ENCODE measurements at regions not wholly inside any gene's neighbourhood (a gene's known extent, or its start where the extent isn't known, plus 50 kb on each side); places are given as distances from the start of the nearest gene placed in this dataset.
"Not testable (repeated sequence)": the region's sequence is repeated elsewhere in the genome, so short reads cannot be mapped to it uniquely, and the experiment has no call there.

GRCh38 chr22:25461301-25461700 lies 103.2 kb upstream of the GRK3 start:
- in situ Hi-C loops (cut with MboI; ENCODE audit: low pct_unique_long_range_greater_than_20kb, low sequenced_read_pairs, unreplicated experiment), result loop anchor here (5.0 to 25.0 kb wide), 2 partner anchors 311 to 876 kb away; no protein-coding TSS in a partner anchor

GRCh38 chr22:25462474-25463346 lies 101.8 kb upstream of the GRK3 start:
- peak; percentile 98 for TF ChIP-seq CTCF (IDR thresholded peaks at IDR 0.05; ENCODE audit: extremely low read depth, insufficient read depth, missing control alignments)
- in situ Hi-C loops (cut with MboI; ENCODE audit: low pct_unique_long_range_greater_than_20kb, low sequenced_read_pairs, unreplicated experiment), result loop anchor here (5.0 to 25.0 kb wide), 2 partner anchors 310 to 875 kb away; no protein-coding TSS in a partner anchor
- peak; percentile 87 for DNase-seq (ENCODE audit: low spot score)

More at GRCh38 chr22:25461301-25461700, 103.2 kb upstream of the GRK3 start:
- no peak for TF ChIP-seq CTCF (IDR thresholded peaks at IDR 0.05; ENCODE audit: extremely low read depth, insufficient read depth, missing control alignments)
- DNase-seq (ENCODE audit: low spot score), result no peak

- in situ Hi-C loops (cut with MboI; ENCODE audit: low pct_unique_long_range_greater_than_20kb, low sequenced_read_pairs, unreplicated experiment), result loop anchor here (5.0 to 25.0 kb wide), 2 partner anchors 309 to 874 kb away; no protein-coding TSS in a partner anchor
- not testable (repeated sequence) for DNase-seq (ENCODE audit: low spot score)
Measured at GRCh38 chr22:25463347-25463628, 101.2 kb upstream of the GRK3 start.

- not testable (repeated sequence) for DNase-seq (ENCODE audit: low spot score)
- in situ Hi-C loops (cut with MboI; ENCODE audit: low pct_unique_long_range_greater_than_20kb, low sequenced_read_pairs, unreplicated experiment), result loop anchor here (5.0 to 25.0 kb wide), 2 partner anchors 308 to 873 kb away; no protein-coding TSS in a partner anchor
Measured at GRCh38 chr22:25464326-25464725, 100.1 kb upstream of the GRK3 start.

- TF ChIP-seq CTCF (IDR thresholded peaks at IDR 0.05; ENCODE audit: extremely low read depth, insufficient read depth, missing control alignments), result no peak
- in situ Hi-C loops (cut with MboI; ENCODE audit: low pct_unique_long_range_greater_than_20kb, low sequenced_read_pairs, unreplicated experiment), result loop anchor here (25.0 kb wide), 1 partner anchor 871 kb away; no protein-coding TSS in a partner anchor
- DNase-seq (ENCODE audit: low spot score), result no peak
Measured at GRCh38 chr22:25465949-25466348, 98.5 kb upstream of the GRK3 start.

GRCh38 chr22:25472382-25472781 lies 92.1 kb upstream of the GRK3 start:
- in situ Hi-C loops (cut with MboI; ENCODE audit: low pct_unique_long_range_greater_than_20kb, low sequenced_read_pairs, unreplicated experiment), result loop anchor here (10.0 to 25.0 kb wide), 2 partner anchors 232 to 865 kb away; no protein-coding TSS in a partner anchor
- TF ChIP-seq CTCF (IDR thresholded peaks at IDR 0.05; ENCODE audit: extremely low read depth, insufficient read depth, missing control alignments), result no peak

GRCh38 chr22:25475257-25476022 lies 89.0 kb upstream of the GRK3 start:
- in situ Hi-C loops (cut with MboI; ENCODE audit: low pct_unique_long_range_greater_than_20kb, low sequenced_read_pairs, unreplicated experiment), result loop anchor here (10.0 kb wide), 1 partner anchor 229 kb away; no protein-coding TSS in a partner anchor
- DNase-seq (ENCODE audit: low spot score), result no peak
- no peak for TF ChIP-seq CTCF (IDR thresholded peaks at IDR 0.05; ENCODE audit: extremely low read depth, insufficient read depth, missing control alignments)

More at GRCh38 chr22:25472382-25472781, 92.1 kb upstream of the GRK3 start:
- DNase-seq (ENCODE audit: low spot score), result no peak

Data from GM13977 (cell line).